CD14-positive monocyte (primary cell): ENCODE measurements at regions not wholly inside any gene's neighbourhood (a gene's known extent, or its start where the extent isn't known, plus 50 kb on each side); places are given as distances from the start of the nearest gene placed in this dataset.
"Not testable (repeated sequence)": the region's sequence is repeated elsewhere in the genome, so short reads cannot be mapped to it uniquely, and the experiment has no call there.

Experiments
- DNase-seq, 3 donors: peaks; one replicate each; pipeline ENCODE4 v3.0.0-alpha.2; 2011 to 2022
- H2AFZ ChIP-seq: 2 replicates; pipeline ENCODE4 v1.6.0; 2012; ENCODE audit warnings: mild to moderate bottlenecking, low read depth, low read length, inconsistent platforms; ENCODE audit not compliant: insufficient read depth, poor library complexity, severe bottlenecking
- H3K27ac ChIP-seq, 2 donors: 1 replicate in 1 of 2; 2 replicates in 1 of 2; pipeline ENCODE4 v1.5.1; 2012 to 2013; ENCODE audit warnings: low read length in 2 of 2, control low read depth in 1 of 2, inconsistent platforms in 1 of 2, low read depth in 1 of 2, mild to moderate bottlenecking in 1 of 2
- H3K27me3 ChIP-seq, 2 donors: one replicate each; pipeline versions ENCODE4 v1.6.0 to v1.6.1; 2011 to 2013; ENCODE audit warnings: low read length in 2 of 2; ENCODE audit not compliant: control insufficient read depth in 2 of 2, insufficient read depth in 2 of 2
- H3K36me3 ChIP-seq, 2 donors: replicated peaks in 1 of 2; 1 replicate in 1 of 2; 2 replicates in 1 of 2; pipeline versions ENCODE4 v1.5.1 to v1.6.1; 2012 to 2013; ENCODE audit warnings: low read length in 2 of 2, control low read depth in 1 of 2, inconsistent platforms in 1 of 2, mild to moderate bottlenecking in 1 of 2; ENCODE audit not compliant: insufficient read depth in 2 of 2, control insufficient read depth in 1 of 2
- H3K4me1 ChIP-seq, 2 donors: 1 replicate in 1 of 2; 2 replicates in 1 of 2; pipeline versions ENCODE4 v1.5.1 to v1.6.1; 2012 to 2013; ENCODE audit warnings: low read length in 2 of 2, control low read depth in 1 of 2, inconsistent platforms in 1 of 2, mild to moderate bottlenecking in 1 of 2, moderate library complexity in 1 of 2; ENCODE audit not compliant: insufficient read depth in 2 of 2, control insufficient read depth in 1 of 2
- H3K4me2 ChIP-seq: replicated peaks from 2 replicates; pipeline ENCODE3; 2012; ENCODE audit warnings: low read length, moderate library complexity, mild to moderate bottlenecking; ENCODE audit not compliant: poor library complexity, severe bottlenecking; ENCODE audit errors: extremely low read depth
- H3K4me3 ChIP-seq, 3 experiments: fragments of 200-600 bp in 1 of 3; sonication (generic) in 1 of 3; replicated peaks in 1 of 3; 1 replicate in 2 of 3; 2 replicates in 1 of 3; pipeline ENCODE4 v1.5.1; 2011 to 2013; ENCODE audit warnings: low read length in 3 of 3, mild to moderate bottlenecking in 3 of 3, control low read depth in 2 of 3, low read depth in 2 of 3, inconsistent platforms in 1 of 3, moderate library complexity in 1 of 3
- H3K79me2 ChIP-seq: 2 replicates; pipeline ENCODE4 v1.6.0; 2012; ENCODE audit warnings: mild to moderate bottlenecking, control low read depth, inconsistent platforms, low read length, moderate library complexity; ENCODE audit not compliant: insufficient read depth
- H3K9ac ChIP-seq: 2 replicates; pipeline ENCODE4 v1.6.0; 2017; ENCODE audit warnings: low read length, mild to moderate bottlenecking; ENCODE audit not compliant: insufficient read depth, poor library complexity, severe bottlenecking
- H3K9me3 ChIP-seq, 2 donors: replicated peaks in 1 of 2; 1 replicate in 1 of 2; 2 replicates in 1 of 2; pipeline versions ENCODE4 v1.5.1 to v1.6.1; 2012 to 2013; ENCODE audit warnings: low read length in 2 of 2, control low read depth in 1 of 2; ENCODE audit not compliant: control insufficient read depth in 1 of 2, insufficient read depth in 1 of 2
- H4K20me1 ChIP-seq: 2 replicates; pipeline ENCODE4 v1.6.0; 2012; ENCODE audit warnings: mild to moderate bottlenecking, low read length, control low read depth, moderate library complexity; ENCODE audit not compliant: insufficient read depth
- H3K27ac Mint-ChIP-seq, 7 donors: one replicate each; pipeline ENCODE4 v1.8.0; 2020; ENCODE audit warnings: mild to moderate bottlenecking in 7 of 7, mixed read lengths in 7 of 7, moderate library complexity in 6 of 7, inconsistent platforms in 2 of 7
- H3K27me3 Mint-ChIP-seq, 3 donors: one replicate each; pipeline ENCODE4 v1.8.0; 2021 to 2022; ENCODE audit warnings: low read depth in 3 of 3, mild to moderate bottlenecking in 3 of 3, mixed read lengths in 3 of 3, moderate library complexity in 3 of 3, inconsistent platforms in 1 of 3
- H3K36me3 Mint-ChIP-seq, 2 donors: one replicate each; pipeline ENCODE4 v1.8.0; 2020; ENCODE audit warnings: mixed read lengths in 2 of 2, inconsistent platforms in 1 of 2, mild to moderate bottlenecking in 1 of 2
- H3K4me1 Mint-ChIP-seq: one replicate; pipeline ENCODE4 v1.8.0; 2020; ENCODE audit warnings: mild to moderate bottlenecking, mixed read lengths
- H3K4me3 Mint-ChIP-seq, 2 donors: one replicate each; pipeline ENCODE4 v1.8.0; 2020; ENCODE audit warnings: mild to moderate bottlenecking in 2 of 2, mixed read lengths in 2 of 2, moderate library complexity in 1 of 2
- H3K9me3 Mint-ChIP-seq, 7 donors: one replicate each; pipeline ENCODE4 v1.8.0; 2020 to 2022; ENCODE audit warnings: mixed read lengths in 7 of 7, mild to moderate bottlenecking in 6 of 7, moderate library complexity in 6 of 7, inconsistent platforms in 2 of 7
- CTCF ChIP-seq: fragments of 200-600 bp; IDR thresholded peaks from one replicate; pipeline ENCODE4 v1.8.0; 2022; ENCODE audit warnings: antibody characterized with exemption, mild to moderate bottlenecking
- WGBS: methylation state at CpG from one replicate; pipeline ENCODE4 v1.1.5; 2013; ENCODE audit warnings: missing lambda C conversion rate; ENCODE audit not compliant: insufficient coverage; 5-methylcytosine and 5-hydroxymethylcytosine counted together
- intact Hi-C, 2 donors: fragments of 100-400 bp; cut with micrococcal nuclease; formaldehyde crosslinking; loops; one replicate each; pipeline versions ENCODE4 v1.15.0 to v1.15.1; 2023

- no peaks in the 10 kb centered on the region for H3K4me1 Mint-ChIP-seq
- H3K36me3 ChIP-seq: no peaks in the 10 kb centered on the region
- peaks cover 3 to 17% (median 7%) of the 10 kb centered on the region in 7 donors for H3K9me3 Mint-ChIP-seq
- H3K4me1 ChIP-seq: no peaks in the 10 kb centered on the region
- no peak overlapping the region for H3K4me2 ChIP-seq
- H3K27ac Mint-ChIP-seq: no peak overlapping the region
- H4K20me1 ChIP-seq: no peaks in the 10 kb centered on the region
- no peaks in the 10 kb centered on the region for H3K27me3 ChIP-seq
- WGBS: 96% methylated on average over 10 of the region's 12 CpGs
- H3K27me3 Mint-ChIP-seq: peaks cover 0 to 2% (median 1%) of the 10 kb centered on the region in 3 donors
- DNase-seq: no peak
- no peak overlapping the region for H3K9ac ChIP-seq
- H3K4me3 Mint-ChIP-seq: no peak overlapping the region
- no peak for TF ChIP-seq CTCF
- no peaks in the 10 kb centered on the region for H3K79me2 ChIP-seq
- no peak overlapping the region for H3K27ac ChIP-seq
- H3K36me3 Mint-ChIP-seq: no peaks in the 10 kb centered on the region
- H3K4me3 ChIP-seq: no peak overlapping the region
- H3K9me3 ChIP-seq: peaks cover 0 to 6% of the 10 kb centered on the region in 2 donors
- intact Hi-C loops: no loop called here
- no peak overlapping the region for H2AFZ ChIP-seq
These were observed 132.3 kb upstream of the PTPRG start for GRCh38 chr3:61429106-61429505.

DNA sequence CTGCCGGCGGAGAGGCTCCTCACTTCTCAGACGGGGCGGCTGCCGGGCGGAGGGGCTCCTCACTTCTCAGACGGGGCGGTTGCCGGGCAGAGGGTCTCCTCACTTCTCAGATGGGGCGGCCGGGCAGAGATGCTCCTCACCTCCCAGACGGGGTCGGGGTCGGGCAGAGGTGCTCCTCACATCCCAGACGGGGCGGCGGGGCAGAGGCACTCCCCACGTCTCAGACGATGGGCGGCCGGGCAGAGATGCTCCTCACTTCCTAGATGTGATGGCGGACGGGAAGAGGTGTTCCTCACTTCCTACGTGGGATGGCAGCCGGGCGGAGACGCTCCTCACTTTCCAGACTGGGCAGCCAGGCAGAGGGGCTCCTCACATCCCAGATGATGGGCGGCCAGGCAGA, 126.5 kb upstream of the PTPRG start:
- H3K4me3 Mint-ChIP-seq, H3K27ac ChIP-seq, H3K27me3 Mint-ChIP-seq, DNase-seq, H3K79me2 ChIP-seq, H3K36me3 ChIP-seq, H3K4me2 ChIP-seq, H3K36me3 Mint-ChIP-seq, H3K9me3 ChIP-seq, H2AFZ ChIP-seq, H3K4me1 ChIP-seq, H4K20me1 ChIP-seq, H3K4me1 Mint-ChIP-seq, H3K27ac Mint-ChIP-seq, H3K27me3 ChIP-seq, H3K9ac ChIP-seq, intact Hi-C loops, H3K4me3 ChIP-seq: not testable (repeated sequence)
- H3K9me3 Mint-ChIP-seq: peaks cover 0 to 15% (median 8%) of the 10 kb centered on the region in 7 donors
- WGBS: 94% methylated on average over 12 of the region's 28 CpGs

GRCh38 chr3:61435361-61435760, 126.0 kb upstream of the PTPRG start:
- H3K27me3 ChIP-seq, H3K9me3 ChIP-seq, intact Hi-C loops, H3K4me2 ChIP-seq, H2AFZ ChIP-seq, H3K4me1 ChIP-seq, H3K9ac ChIP-seq, H3K27ac ChIP-seq, DNase-seq, H3K36me3 Mint-ChIP-seq, H3K36me3 ChIP-seq, H3K79me2 ChIP-seq, H3K4me3 ChIP-seq, H4K20me1 ChIP-seq, H3K27me3 Mint-ChIP-seq, H3K4me1 Mint-ChIP-seq, H3K27ac Mint-ChIP-seq, H3K4me3 Mint-ChIP-seq: not testable (repeated sequence)
- peaks cover 0 to 15% (median 8%) of the 10 kb centered on the region in 7 donors for H3K9me3 Mint-ChIP-seq
- WGBS: 100% methylated on average over 6 of the region's 20 CpGs
